H9 (cell line): ENCODE measurements at regions not wholly inside any gene's neighbourhood (a gene's known extent, or its start where the extent isn't known, plus 50 kb on each side); places are given as distances from the start of the nearest gene placed in this dataset.
"Not testable (repeated sequence)": the region's sequence is repeated elsewhere in the genome, so short reads cannot be mapped to it uniquely, and the experiment has no call there.

Experiments used
- DNase-seq: peaks from one replicate; pipeline ENCODE4 v3.0.0-alpha.2; 2017
- H2AFZ ChIP-seq: one replicate; pipeline ENCODE4 v1.6.1; 2013; ENCODE audit warnings: mild to moderate bottlenecking, low read length, control low read depth, moderate library complexity
- H2AK5ac ChIP-seq: 2 replicates; pipeline ENCODE4 v1.6.1; 2013; ENCODE audit warnings: low read length, control low read depth, mixed read lengths; ENCODE audit not compliant: insufficient read length
- H2BK120ac ChIP-seq: one replicate; pipeline ENCODE4 v1.6.1; 2013; ENCODE audit warnings: low read depth, mild to moderate bottlenecking, low read length, control low read depth, inconsistent platforms; ENCODE audit not compliant: poor library complexity, severe bottlenecking
- H2BK12ac ChIP-seq: 2 replicates; pipeline ENCODE4 v1.6.1; 2013; ENCODE audit warnings: low read length, control low read depth, mixed read lengths, low read depth; ENCODE audit not compliant: insufficient read length
- H2BK15ac ChIP-seq: 2 replicates; pipeline ENCODE4 v1.6.1; 2013; ENCODE audit warnings: low read depth, low read length, control low read depth
- H2BK20ac ChIP-seq: one replicate; pipeline ENCODE4 v1.6.1; 2013; ENCODE audit warnings: low read depth, mild to moderate bottlenecking, low read length, control low read depth, inconsistent platforms; ENCODE audit not compliant: poor library complexity, severe bottlenecking
- H2BK5ac ChIP-seq: 2 replicates; pipeline ENCODE4 v1.6.1; 2013; ENCODE audit warnings: low read length, control low read depth, mixed read lengths; ENCODE audit not compliant: insufficient read length
- H3K14ac ChIP-seq: 2 replicates; pipeline ENCODE4 v1.6.1; 2013; ENCODE audit warnings: low read length, control low read depth; ENCODE audit not compliant: insufficient read depth
- H3K18ac ChIP-seq: 2 replicates; pipeline ENCODE4 v1.6.1; 2013; ENCODE audit warnings: low read depth, mild to moderate bottlenecking, mixed read lengths, low read length, control low read depth; ENCODE audit not compliant: insufficient read length
- H3K23ac ChIP-seq: 2 replicates; pipeline ENCODE4 v1.6.1; 2013; ENCODE audit warnings: low read length, control low read depth, mixed read lengths, low read depth; ENCODE audit not compliant: insufficient read length
- H3K23me2 ChIP-seq: 2 replicates; pipeline ENCODE4 v1.6.1; 2013; ENCODE audit warnings: low read depth, mild to moderate bottlenecking, mixed read lengths, low read length, control low read depth; ENCODE audit not compliant: insufficient read length, poor library complexity, severe bottlenecking
- H3K27ac ChIP-seq: 2 replicates; pipeline ENCODE4 v1.5.1; 2013; ENCODE audit warnings: low read length, control low read depth, mixed read lengths, low read depth; ENCODE audit not compliant: insufficient read length
- H3K27me3 ChIP-seq: 2 replicates; pipeline ENCODE4 v1.6.1; 2013; ENCODE audit warnings: low read length, control low read depth, inconsistent platforms; ENCODE audit not compliant: insufficient read depth
- H3K4ac ChIP-seq: 2 replicates; pipeline ENCODE4 v1.6.1; 2013; ENCODE audit warnings: low read depth, mild to moderate bottlenecking, control low read depth, inconsistent platforms, low read length, moderate library complexity
- H3K4me1 ChIP-seq: 2 replicates; pipeline ENCODE4 v1.6.1; 2013; ENCODE audit warnings: low read length, control low read depth, inconsistent platforms; ENCODE audit not compliant: insufficient read depth
- H3K4me2 ChIP-seq: 2 replicates; pipeline ENCODE4 v1.6.1; 2013; ENCODE audit warnings: low read length, control low read depth, mixed read lengths; ENCODE audit not compliant: insufficient read length, insufficient read depth
- H3K56ac ChIP-seq: 2 replicates; pipeline ENCODE4 v1.6.1; 2013; ENCODE audit warnings: low read depth, mild to moderate bottlenecking, mixed read lengths, low read length, control low read depth; ENCODE audit not compliant: insufficient read length
- H3K79me1 ChIP-seq: 2 replicates; pipeline ENCODE4 v1.6.1; 2013; ENCODE audit warnings: low read depth, mild to moderate bottlenecking, moderate library complexity, low read length, control low read depth, inconsistent platforms; ENCODE audit not compliant: insufficient read depth, poor library complexity, severe bottlenecking
- H3K79me2 ChIP-seq: 2 replicates; pipeline ENCODE4 v1.6.1; 2013; ENCODE audit warnings: low read length, control low read depth, inconsistent platforms; ENCODE audit not compliant: insufficient read depth
- H3K9ac ChIP-seq: 2 replicates; pipeline ENCODE4 v1.6.1; 2013; ENCODE audit warnings: low read length, control low read depth, mixed read lengths; ENCODE audit not compliant: insufficient read length; ENCODE audit errors: extremely low read depth
- H3K9me3 ChIP-seq: one replicate; pipeline ENCODE4 v1.6.1; 2013; ENCODE audit warnings: low read depth, low read length, inconsistent platforms; ENCODE audit not compliant: control insufficient read depth
- H3T11ph ChIP-seq: one replicate; pipeline ENCODE4 v1.6.1; 2013; ENCODE audit warnings: mild to moderate bottlenecking, low read length, control low read depth, inconsistent platforms
- H4K20me1 ChIP-seq: one replicate; pipeline ENCODE4 v1.6.1; 2013; ENCODE audit not compliant: control insufficient read depth, insufficient read length, insufficient read depth
- H4K5ac ChIP-seq: 2 replicates; pipeline ENCODE4 v1.6.1; 2013; ENCODE audit warnings: low read depth, mild to moderate bottlenecking, mixed read lengths, low read length, control low read depth; ENCODE audit not compliant: insufficient read length
- H4K8ac ChIP-seq: replicated peaks from 2 replicates; pipeline ENCODE4 v1.6.1; 2013; ENCODE audit warnings: low read length, control low read depth, mixed read lengths, low read depth; ENCODE audit not compliant: insufficient read length
- H4K91ac ChIP-seq: 2 replicates; pipeline ENCODE4 v1.6.1; 2013; ENCODE audit warnings: low read depth, mild to moderate bottlenecking, moderate library complexity, mixed read lengths, low read length, control low read depth; ENCODE audit not compliant: insufficient read length
- H3K27ac Mint-ChIP-seq, 3 experiments: 2 replicates in 2 of 3; 3 replicates in 1 of 3; pipeline ENCODE4 v1.8.0; 2020 to 2021; ENCODE audit warnings: mixed read lengths in 3 of 3, mild to moderate bottlenecking in 1 of 3, moderate library complexity in 1 of 3
- H3K27me3 Mint-ChIP-seq: 2 replicates; pipeline ENCODE4 v1.8.0; 2021; ENCODE audit warnings: low read depth, mild to moderate bottlenecking, moderate library complexity, mixed read lengths
- H3K36me3 Mint-ChIP-seq, 3 experiments: 2 replicates in 2 of 3; 3 replicates in 1 of 3; pipeline ENCODE4 v1.8.0; 2020 to 2021; ENCODE audit warnings: low read depth in 3 of 3, mixed read lengths in 3 of 3; ENCODE audit not compliant: insufficient read depth in 1 of 3
- H3K4me1 Mint-ChIP-seq, 2 experiments: 2 replicates each; pipeline ENCODE4 v1.8.0; 2020; ENCODE audit warnings: mixed read lengths in 2 of 2
- H3K4me3 Mint-ChIP-seq, 2 experiments: 2 replicates in 1 of 2; 3 replicates in 1 of 2; pipeline ENCODE4 v1.8.0; 2020 to 2021; ENCODE audit warnings: mild to moderate bottlenecking in 2 of 2, mixed read lengths in 2 of 2, moderate library complexity in 1 of 2
- H3K9me3 Mint-ChIP-seq, 2 experiments: 2 replicates in 1 of 2; 3 replicates in 1 of 2; pipeline ENCODE4 v1.8.0; 2020; ENCODE audit warnings: mild to moderate bottlenecking in 2 of 2, mixed read lengths in 2 of 2, moderate library complexity in 1 of 2
- whole genome bisulfite sequencing: extraction: QIAGEN DNeasy Blood & Tissue Kit; methylation state at CpG from one replicate; pipeline ENCODE4 v1.1.7; 2013; ENCODE audit warnings: missing lambda C conversion rate, low lambda C conversion rate, mixed read lengths; ENCODE audit not compliant: insufficient read length; ENCODE audit errors: extremely low coverage; 5-methylcytosine and 5-hydroxymethylcytosine counted together
- TF ChIP-seq, protein P1 (sequence below): fragments of 200-600 bp; sonication (generic); conservative IDR thresholded peaks from 3 replicates; pipeline ENCODE4 v1.8.0; 2021; ENCODE audit warnings: antibody characterized with exemption, mild to moderate bottlenecking

DNA sequence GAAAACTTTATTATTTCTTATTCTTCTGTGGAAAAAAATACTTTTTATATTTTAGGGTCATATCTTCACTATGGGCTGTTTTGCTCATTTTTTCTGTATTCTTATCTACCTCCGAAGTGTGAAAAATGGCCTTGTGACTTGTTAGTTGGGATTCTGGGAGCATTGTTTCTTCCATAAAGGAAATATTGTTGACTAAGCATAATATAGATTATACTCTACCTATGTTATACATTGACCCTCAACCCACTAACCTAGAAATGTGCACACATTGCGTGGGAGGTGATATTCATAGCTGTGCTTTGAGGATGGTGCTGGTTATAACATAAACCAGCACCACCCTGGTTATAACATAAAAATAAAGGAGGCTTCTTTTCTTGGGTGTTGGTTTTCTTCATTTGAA lies 259.2 kb upstream of the AADAT start:
- no peak overlapping the region for H2BK20ac ChIP-seq
- H3K79me2 ChIP-seq: no peaks in the 10 kb centered on the region
- Mint-ChIP-seq H3K27me3 (no peaks in the 10 kb centered on the region), H3K36me3 (peaks cover 0 to 15% (median 12%) of the 10 kb centered on the region in 3 experiments; a peak in 6 of 7 replicates), H3K9me3 (peaks cover 17% of the 10 kb centered on the region in 2 experiments; a peak in 4 of 5 replicates), H3K4me3 (no peak overlapping the region), H3K27ac (no peak overlapping the region), H3K4me1 (peaks cover 0 to 9% of the 10 kb centered on the region in 2 experiments; a peak in 2 of 4 replicates)
- H2AFZ ChIP-seq: no peak overlapping the region
- no CpG with 5 or more reads among the region's 2 CpGs for WGBS
- no peak overlapping the region for H3K4ac ChIP-seq
- no peak overlapping the region for H3K27ac ChIP-seq
- no peak overlapping the region for H2BK120ac ChIP-seq
- no peak overlapping the region for H3K9ac ChIP-seq
- H2BK12ac ChIP-seq: no peak overlapping the region
- H3K23ac ChIP-seq: no peak overlapping the region
- no peak overlapping the region for H4K91ac ChIP-seq
- H3K18ac ChIP-seq: no peak overlapping the region
- no peak overlapping the region for H3T11ph ChIP-seq
- TF ChIP-seq, protein P1, sequence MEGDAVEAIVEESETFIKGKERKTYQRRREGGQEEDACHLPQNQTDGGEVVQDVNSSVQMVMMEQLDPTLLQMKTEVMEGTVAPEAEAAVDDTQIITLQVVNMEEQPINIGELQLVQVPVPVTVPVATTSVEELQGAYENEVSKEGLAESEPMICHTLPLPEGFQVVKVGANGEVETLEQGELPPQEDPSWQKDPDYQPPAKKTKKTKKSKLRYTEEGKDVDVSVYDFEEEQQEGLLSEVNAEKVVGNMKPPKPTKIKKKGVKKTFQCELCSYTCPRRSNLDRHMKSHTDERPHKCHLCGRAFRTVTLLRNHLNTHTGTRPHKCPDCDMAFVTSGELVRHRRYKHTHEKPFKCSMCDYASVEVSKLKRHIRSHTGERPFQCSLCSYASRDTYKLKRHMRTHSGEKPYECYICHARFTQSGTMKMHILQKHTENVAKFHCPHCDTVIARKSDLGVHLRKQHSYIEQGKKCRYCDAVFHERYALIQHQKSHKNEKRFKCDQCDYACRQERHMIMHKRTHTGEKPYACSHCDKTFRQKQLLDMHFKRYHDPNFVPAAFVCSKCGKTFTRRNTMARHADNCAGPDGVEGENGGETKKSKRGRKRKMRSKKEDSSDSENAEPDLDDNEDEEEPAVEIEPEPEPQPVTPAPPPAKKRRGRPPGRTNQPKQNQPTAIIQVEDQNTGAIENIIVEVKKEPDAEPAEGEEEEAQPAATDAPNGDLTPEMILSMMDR: no peak
- DNase-seq: no peak
- H2BK5ac ChIP-seq: no peak overlapping the region
- no peaks in the 10 kb centered on the region for H3K23me2 ChIP-seq
- H4K20me1 ChIP-seq: no peaks in the 10 kb centered on the region
- H2AK5ac ChIP-seq: no peak overlapping the region
- H2BK15ac ChIP-seq: no peak overlapping the region
- H3K14ac ChIP-seq: no peak overlapping the region
- H4K5ac ChIP-seq: no peak overlapping the region
- H3K4me1 ChIP-seq: no peaks in the 10 kb centered on the region
- H4K8ac ChIP-seq: no peak overlapping the region
- no peaks in the 10 kb centered on the region for H3K27me3 ChIP-seq
- H3K9me3 ChIP-seq: no peaks in the 10 kb centered on the region
- no peak overlapping the region for H3K4me2 ChIP-seq
- H3K79me1 ChIP-seq: no peaks in the 10 kb centered on the region
- H3K56ac ChIP-seq: no peak overlapping the region

- peaks cover 0 to 15% (median 12%) of the 10 kb centered on the region in 3 experiments; a peak in 5 of 7 replicates for H3K36me3 Mint-ChIP-seq
- not testable (repeated sequence) for H3K4me1 Mint-ChIP-seq, H3K27me3 Mint-ChIP-seq
These were observed 257.4 kb upstream of the AADAT start for GRCh38 chr4:170347191-170347590.

More at GRCh38 chr4:170347191-170347590, 257.4 kb upstream of the AADAT start:
- H4K8ac ChIP-seq, H2BK120ac ChIP-seq, H2AFZ ChIP-seq, H3K14ac ChIP-seq, H3K23me2 ChIP-seq, H3K9me3 ChIP-seq, H3T11ph ChIP-seq, H4K91ac ChIP-seq, H3K56ac ChIP-seq, H2BK15ac ChIP-seq, H3K4me1 ChIP-seq, H2AK5ac ChIP-seq, H3K27ac ChIP-seq, H3K4me3 Mint-ChIP-seq, H3K79me1 ChIP-seq, H4K20me1 ChIP-seq, H2BK12ac ChIP-seq, H2BK20ac ChIP-seq, H3K18ac ChIP-seq, H3K27ac Mint-ChIP-seq, DNase-seq, H3K79me2 ChIP-seq, H3K9ac ChIP-seq, H2BK5ac ChIP-seq, H3K4me2 ChIP-seq, H4K5ac ChIP-seq, H3K27me3 ChIP-seq, H3K23ac ChIP-seq, H3K4ac ChIP-seq: not testable (repeated sequence)
- WGBS: no CpG with 5 or more reads among the region's 1 CpG
- peaks cover 17 to 20% of the 10 kb centered on the region in 2 experiments for H3K9me3 Mint-ChIP-seq
